Naive thymus-derived CD4-positive, alpha-beta T cell (primary cell): ENCODE measurements at regions not wholly inside any gene's neighbourhood (a gene's known extent, or its start where the extent isn't known, plus 50 kb on each side); places are given as distances from the start of the nearest gene placed in this dataset.

ENCODE experiments used
- ATAC-seq: fragments of 150-1000 bp; cut with Tn5 transposase; 2 replicates; pipeline ENCODE4 v1.10.0; 2021; ENCODE audit warnings: mild to moderate bottlenecking, moderate library complexity
- CTCF ChIA-PET: fragments of 350-600 bp; sonication (Branson Sonifier 250); formaldehyde crosslinking; loops from one replicate; lab custom pipeline; 2021; ENCODE audit warnings: antibody characterized with exemption; lab: Charles Lee
- POLR2A ChIA-PET: fragments of 350-600 bp; sonication (Branson Sonifier 250); formaldehyde crosslinking; loops from one replicate; lab custom pipeline; 2021; ENCODE audit warnings: antibody characterized with exemption, inconsistent platforms; lab: Charles Lee
- DNase-seq, 9 donors: peaks; one replicate each; pipeline versions ENCODE4 v3.0.0 to v3.0.0-alpha.2; 2020 to 2022; ENCODE audit warnings: mixed read lengths in 1 of 9
- H3K27ac ChIP-seq: one replicate; pipeline ENCODE4 v1.7.0; 2013; ENCODE audit warnings: mild to moderate bottlenecking, low read depth, low read length, moderate library complexity
- H3K27me3 ChIP-seq, 2 donors: one replicate each; pipeline ENCODE4 v1.7.0; 2013; ENCODE audit warnings: low read length in 2 of 2, mild to moderate bottlenecking in 2 of 2, moderate library complexity in 2 of 2; ENCODE audit not compliant: control insufficient read depth in 2 of 2, insufficient read depth in 2 of 2
- H3K36me3 ChIP-seq, 3 experiments: 1 replicate in 2 of 3; 2 replicates in 1 of 3; pipeline ENCODE4 v1.7.0; 2013; ENCODE audit warnings: low read length in 3 of 3, mild to moderate bottlenecking in 3 of 3, moderate library complexity in 1 of 3; ENCODE audit not compliant: insufficient read depth in 3 of 3, control insufficient read depth in 2 of 3
- H3K4me1 ChIP-seq, 2 donors: one replicate each; pipeline ENCODE4 v1.7.0; 2013; ENCODE audit warnings: low read length in 2 of 2, mild to moderate bottlenecking in 2 of 2, moderate library complexity in 1 of 2; ENCODE audit not compliant: control insufficient read depth in 2 of 2, insufficient read depth in 2 of 2
- H3K4me3 ChIP-seq: 2 replicates; pipeline ENCODE4 v1.7.0; 2013; ENCODE audit warnings: mild to moderate bottlenecking, low read length
- H3K9me3 ChIP-seq, 3 experiments: 1 replicate in 2 of 3; 2 replicates in 1 of 3; pipeline ENCODE4 v1.7.0; 2013; ENCODE audit warnings: low read length in 3 of 3; ENCODE audit not compliant: control insufficient read depth in 2 of 3
- H3K27ac Mint-ChIP-seq, 9 donors: one replicate each; pipeline ENCODE4 v1.8.0; 2020 to 2022; ENCODE audit warnings: mixed read lengths in 9 of 9, mild to moderate bottlenecking in 8 of 9, moderate library complexity in 5 of 9, inconsistent platforms in 2 of 9
- H3K27me3 Mint-ChIP-seq, 5 donors: one replicate each; pipeline ENCODE4 v1.8.0; 2021 to 2022; ENCODE audit warnings: mixed read lengths in 5 of 5, mild to moderate bottlenecking in 1 of 5
- H3K36me3 Mint-ChIP-seq, 5 donors: one replicate each; pipeline ENCODE4 v1.8.0; 2020 to 2022; ENCODE audit warnings: mixed read lengths in 5 of 5, mild to moderate bottlenecking in 3 of 5, inconsistent platforms in 1 of 5
- H3K4me1 Mint-ChIP-seq, 7 donors: one replicate each; pipeline ENCODE4 v1.8.0; 2020 to 2022; ENCODE audit warnings: mixed read lengths in 7 of 7, mild to moderate bottlenecking in 3 of 7, inconsistent platforms in 1 of 7
- H3K4me3 Mint-ChIP-seq, 10 donors: one replicate each; pipeline ENCODE4 v1.8.0; 2020 to 2022; ENCODE audit warnings: mild to moderate bottlenecking in 10 of 10, mixed read lengths in 10 of 10, moderate library complexity in 6 of 10, inconsistent platforms in 2 of 10
- H3K9me3 Mint-ChIP-seq, 11 donors: one replicate each; pipeline ENCODE4 v1.8.0; 2020 to 2022; ENCODE audit warnings: mixed read lengths in 11 of 11, mild to moderate bottlenecking in 4 of 11, inconsistent platforms in 1 of 11, moderate library complexity in 1 of 11
- intact Hi-C, 2 donors: fragments of 100-400 bp; cut with micrococcal nuclease; formaldehyde crosslinking; loops; one replicate each; pipeline ENCODE4 v1.15.1; 2023

GRCh38 chr3:134080761-134081160 is 51.0 kb upstream of the SLCO2A1 start:
- no peak overlapping the region for H3K4me3 Mint-ChIP-seq
- H3K4me3 ChIP-seq = no peak overlapping the region
- H3K27me3 Mint-ChIP-seq = peaks cover 0 to 18% (median 5%) of the 10 kb centered on the region in 5 donors
- ChIA-PET CTCF (no interaction called here), POLR2A (no interaction called here)
- intact Hi-C loops = no loop called here
- no peak for DNase-seq
- H3K36me3 ChIP-seq = no peaks in the 10 kb centered on the region
- ATAC-seq = no peak
- no peak overlapping the region for H3K27ac Mint-ChIP-seq
- H3K9me3 ChIP-seq = no peaks in the 10 kb centered on the region
- H3K4me1 ChIP-seq = no peaks in the 10 kb centered on the region
- no peaks in the 10 kb centered on the region for H3K27me3 ChIP-seq
- no peak overlapping the region for H3K27ac ChIP-seq
- no peaks in the 10 kb centered on the region for H3K36me3 Mint-ChIP-seq
- peaks cover 0 to 5% (median 0%) of the 10 kb centered on the region in 11 donors for H3K9me3 Mint-ChIP-seq
- H3K4me1 Mint-ChIP-seq = peaks cover 0 to 2% (median 0%) of the 10 kb centered on the region in 7 donors

- peaks cover 0 to 17% (median 5%) of the 10 kb centered on the region in 5 donors for H3K27me3 Mint-ChIP-seq
- CTCF ChIA-PET = no interaction called here
- ATAC-seq = no peak
Observed at GRCh38 chr3:134079761-134080160, 50.0 kb upstream of the SLCO2A1 start.

More at GRCh38 chr3:134079761-134080160, 50.0 kb upstream of the SLCO2A1 start:
- POLR2A ChIA-PET = no interaction called here
- Mint-ChIP-seq H3K27ac (no peak overlapping the region), H3K36me3 (no peaks in the 10 kb centered on the region), H3K4me3 (no peak overlapping the region), H3K9me3 (peaks cover 0 to 5% (median 0%) of the 10 kb centered on the region in 11 donors), H3K4me1 (peaks cover 0 to 2% (median 0%) of the 10 kb centered on the region in 7 donors)
- H3K9me3 ChIP-seq = no peaks in the 10 kb centered on the region
- H3K4me1 ChIP-seq = no peaks in the 10 kb centered on the region
- no peaks in the 10 kb centered on the region for H3K27me3 ChIP-seq
- intact Hi-C loops = no loop called here
- H3K4me3 ChIP-seq = no peak overlapping the region
- no peak overlapping the region for H3K27ac ChIP-seq
- no peaks in the 10 kb centered on the region for H3K36me3 ChIP-seq
- no peak for DNase-seq
